Stomach (tissue), 4 donors: ENCODE measurements at regions not wholly inside any gene's neighbourhood (a gene's known extent, or its start where the extent isn't known, plus 50 kb on each side); places are given as distances from the start of the nearest gene placed in this dataset.
"Not testable (repeated sequence)": the region's sequence is repeated elsewhere in the genome, so short reads cannot be mapped to it uniquely, and the experiment has no call there.

Experiments used
- EP300 ChIP-seq: sonication (generic); formaldehyde crosslinking; IDR thresholded peaks from one replicate; pipeline ENCODE4 v1.6.1; 2017; ENCODE audit warnings: antibody characterized with exemption
- POLR2A ChIP-seq, 4 donors: fragments of 450-650 bp; IDR thresholded peaks; one replicate each; pipeline ENCODE4 v1.6.1; 2016; ENCODE audit warnings: antibody characterized with exemption in 4 of 4, control low read depth in 2 of 4, mild to moderate bottlenecking in 1 of 4, moderate library complexity in 1 of 4

- TF ChIP-seq POLR2A (IDR thresholded peaks at IDR 0.05); EP300: not testable (repeated sequence)
Observed at GRCh38 chr9:16299368-16299767, 571.1 kb downstream of the BNC2 start.
